GM12878 (cell line): ENCODE measurements at regions not wholly inside any gene's neighbourhood (a gene's known extent, or its start where the extent isn't known, plus 50 kb on each side); places are given as distances from the start of the nearest gene placed in this dataset.
"Not testable (repeated sequence)": the region's sequence is repeated elsewhere in the genome, so short reads cannot be mapped to it uniquely, and the experiment has no call there.

Source experiments
- EZH2 ChIP-seq: IDR thresholded peaks from 2 replicates; pipeline ENCODE4 v1.6.1; 2012; ENCODE audit warnings: low read depth, mild to moderate bottlenecking, control low read depth, inconsistent platforms, low read length, borderline replicate concordance; ENCODE audit not compliant: control insufficient read depth
- SP1 ChIP-seq: IDR thresholded peaks from one replicate; pipeline ENCODE4 v1.6.1; 2011; ENCODE audit warnings: low read depth, low read length

DNA sequence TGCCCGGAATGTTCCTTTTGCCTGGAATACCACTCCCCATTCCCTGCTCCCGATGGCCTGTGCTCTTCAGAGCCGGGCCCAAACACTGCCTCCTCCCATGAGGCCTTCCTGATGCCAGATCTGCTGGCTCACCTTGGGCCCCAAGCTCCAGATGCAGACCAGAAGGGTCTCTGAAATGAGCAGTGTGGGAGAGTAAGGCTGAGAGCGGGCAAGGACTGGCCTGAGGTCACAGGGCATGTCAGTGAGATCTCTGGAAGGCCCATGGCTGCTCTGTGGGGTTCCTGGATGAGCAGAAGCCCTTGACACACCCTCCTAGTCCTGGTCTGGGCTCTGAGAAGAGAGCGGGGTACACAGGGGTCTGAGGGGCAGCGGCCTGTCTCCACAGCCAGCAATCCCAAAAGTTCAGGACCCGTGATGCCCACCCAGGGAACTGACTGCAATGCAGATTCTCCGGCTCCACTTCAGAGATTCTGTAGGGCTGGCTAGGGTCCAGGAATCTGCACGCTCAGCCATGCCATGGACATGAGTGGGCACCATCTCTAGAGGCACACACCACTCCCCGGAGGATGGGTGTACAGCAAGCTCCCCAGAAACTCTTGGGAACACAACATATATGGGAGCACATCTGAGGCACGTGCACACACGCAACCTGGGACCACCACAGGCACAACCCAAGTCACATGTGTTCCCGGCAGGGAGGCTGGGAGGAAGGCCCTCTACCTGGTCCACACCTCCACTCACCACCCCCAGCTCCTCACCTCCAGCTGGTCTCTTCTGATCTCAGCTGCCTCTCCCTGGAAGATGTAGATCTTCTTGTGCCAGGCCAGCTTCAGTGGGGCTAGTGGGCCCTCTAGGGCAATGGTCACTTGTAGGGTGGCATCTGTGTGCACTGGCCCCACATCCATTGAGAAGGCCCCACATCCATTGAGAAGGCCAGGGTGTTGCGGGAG lies 166.6 kb downstream of the GOLGA6L4 start:
- not testable (repeated sequence) for TF ChIP-seq SP1, EZH2
